ENCODE measurements at regions not wholly inside any gene's neighbourhood (a gene's known extent, or its start where the extent isn't known, plus 50 kb on each side); places are given as distances from the start of the nearest gene placed in this dataset.

GRCh38 chr10:83357004-83357403, 782.3 kb upstream of the GHITM start:
- no peak for DNase-seq (ENCODE audit: extremely low read depth, insufficient read length)
- TF ChIP-seq, protein P1, sequence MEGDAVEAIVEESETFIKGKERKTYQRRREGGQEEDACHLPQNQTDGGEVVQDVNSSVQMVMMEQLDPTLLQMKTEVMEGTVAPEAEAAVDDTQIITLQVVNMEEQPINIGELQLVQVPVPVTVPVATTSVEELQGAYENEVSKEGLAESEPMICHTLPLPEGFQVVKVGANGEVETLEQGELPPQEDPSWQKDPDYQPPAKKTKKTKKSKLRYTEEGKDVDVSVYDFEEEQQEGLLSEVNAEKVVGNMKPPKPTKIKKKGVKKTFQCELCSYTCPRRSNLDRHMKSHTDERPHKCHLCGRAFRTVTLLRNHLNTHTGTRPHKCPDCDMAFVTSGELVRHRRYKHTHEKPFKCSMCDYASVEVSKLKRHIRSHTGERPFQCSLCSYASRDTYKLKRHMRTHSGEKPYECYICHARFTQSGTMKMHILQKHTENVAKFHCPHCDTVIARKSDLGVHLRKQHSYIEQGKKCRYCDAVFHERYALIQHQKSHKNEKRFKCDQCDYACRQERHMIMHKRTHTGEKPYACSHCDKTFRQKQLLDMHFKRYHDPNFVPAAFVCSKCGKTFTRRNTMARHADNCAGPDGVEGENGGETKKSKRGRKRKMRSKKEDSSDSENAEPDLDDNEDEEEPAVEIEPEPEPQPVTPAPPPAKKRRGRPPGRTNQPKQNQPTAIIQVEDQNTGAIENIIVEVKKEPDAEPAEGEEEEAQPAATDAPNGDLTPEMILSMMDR (IDR thresholded peaks at IDR 0.05; ENCODE audit: insufficient read depth, low read length, poor library complexity, severe bottlenecking), result no peak
- no peaks in the 10 kb centered on the region for H3K27me3 ChIP-seq (replicated peaks; ENCODE audit: control insufficient read depth, insufficient read depth, low read length)
- H3K36me3 ChIP-seq (ENCODE audit: control insufficient read depth, insufficient read depth, low read length), result no peaks in the 10 kb centered on the region
- no peak overlapping the region for H3K4me3 ChIP-seq (replicated peaks; ENCODE audit: low read depth, low read length)

- H3K27me3 ChIP-seq (replicated peaks; ENCODE audit: control insufficient read depth, insufficient read depth, low read length), result no peaks in the 10 kb centered on the region
- no peak overlapping the region for H3K4me3 ChIP-seq (replicated peaks; ENCODE audit: low read depth, low read length)
- TF ChIP-seq, protein P1 (IDR thresholded peaks at IDR 0.05; ENCODE audit: insufficient read depth, low read length, poor library complexity, severe bottlenecking), result no peak
- no peak for DNase-seq (ENCODE audit: extremely low read depth, insufficient read length)
- no peaks in the 10 kb centered on the region for H3K36me3 ChIP-seq (ENCODE audit: control insufficient read depth, insufficient read depth, low read length)
Measured at GRCh38 chr10:83357627-83358026, 781.7 kb upstream of the GHITM start.

GRCh38 chr10:83367036-83367435, 772.3 kb upstream of the GHITM start:
- H3K27me3 ChIP-seq (replicated peaks; ENCODE audit: control insufficient read depth, insufficient read depth, low read length), result no peaks in the 10 kb centered on the region
- no peaks in the 10 kb centered on the region for H3K36me3 ChIP-seq (ENCODE audit: control insufficient read depth, insufficient read depth, low read length)
- TF ChIP-seq, protein P1 (IDR thresholded peaks at IDR 0.05; ENCODE audit: insufficient read depth, low read length, poor library complexity, severe bottlenecking), result no peak
- DNase-seq (ENCODE audit: extremely low read depth, insufficient read length), result no peak
- no peak overlapping the region for H3K4me3 ChIP-seq (replicated peaks; ENCODE audit: low read depth, low read length)

DNA sequence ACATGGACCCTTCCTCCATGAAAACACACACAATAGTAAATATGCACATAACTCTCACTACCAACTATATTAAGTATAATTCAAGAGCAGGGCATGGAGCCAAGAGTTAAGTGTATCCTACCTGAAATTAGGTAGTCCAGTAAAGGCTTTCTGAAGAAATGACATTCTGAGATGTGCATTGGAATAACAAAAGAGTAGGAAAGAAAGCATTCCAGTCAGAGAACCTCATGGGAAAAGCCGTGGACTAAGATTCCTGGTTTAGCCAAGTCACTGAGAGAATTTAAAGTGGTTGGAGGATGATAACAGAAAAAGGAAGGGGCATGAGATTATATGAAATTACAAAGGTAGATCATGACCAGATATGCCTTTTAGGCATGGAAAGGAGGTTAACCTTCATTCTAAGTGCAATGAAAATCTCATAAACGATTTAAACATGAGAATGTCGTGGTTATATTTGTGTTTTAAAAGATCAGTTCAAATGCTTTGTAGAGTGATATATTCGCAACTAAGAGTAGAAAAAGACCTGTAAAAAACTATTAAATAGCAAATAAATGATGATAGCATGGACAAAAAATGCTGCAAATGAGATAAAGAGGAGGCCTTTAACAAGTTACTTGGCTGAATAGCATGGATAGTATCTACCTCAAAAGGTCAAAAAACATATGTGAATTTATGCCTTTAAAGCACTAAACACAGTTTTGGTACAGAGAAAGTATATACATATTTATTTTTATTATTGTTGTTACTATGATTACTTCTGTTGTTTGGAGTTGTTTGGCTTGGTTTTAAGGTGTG, 767.4 kb upstream of the GHITM start:
- H3K4me3 ChIP-seq (replicated peaks; ENCODE audit: low read depth, low read length), result no peak overlapping the region
- H3K27me3 ChIP-seq (replicated peaks; ENCODE audit: control insufficient read depth, insufficient read depth, low read length), result no peaks in the 10 kb centered on the region
- no peak for DNase-seq (ENCODE audit: extremely low read depth, insufficient read length)
- H3K36me3 ChIP-seq (ENCODE audit: control insufficient read depth, insufficient read depth, low read length), result no peaks in the 10 kb centered on the region
- TF ChIP-seq, protein P1 (IDR thresholded peaks at IDR 0.05; ENCODE audit: insufficient read depth, low read length, poor library complexity, severe bottlenecking), result no peak

DNA sequence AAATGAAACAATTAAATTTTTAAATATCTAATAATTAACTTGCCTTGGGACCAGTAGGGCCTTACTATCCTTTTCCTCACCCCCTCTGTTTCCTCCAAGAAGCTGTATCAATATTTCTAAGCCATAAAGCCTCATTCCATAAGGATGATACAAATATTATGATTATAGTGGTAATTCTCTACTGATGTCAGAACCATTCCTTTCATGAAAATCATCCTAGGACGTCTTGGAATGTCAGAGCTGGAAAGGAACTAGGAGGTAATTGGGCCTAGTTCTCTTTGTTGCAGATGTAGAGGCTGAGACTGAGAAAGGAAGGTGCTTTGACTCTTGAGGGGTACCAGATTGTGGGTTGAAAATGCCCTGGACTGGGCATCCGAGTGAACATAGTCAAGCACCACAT, 766.7 kb upstream of the GHITM start:
- TF ChIP-seq, protein P1 (IDR thresholded peaks at IDR 0.05; ENCODE audit: insufficient read depth, low read length, poor library complexity, severe bottlenecking), result no peak
- no peaks in the 10 kb centered on the region for H3K36me3 ChIP-seq (ENCODE audit: control insufficient read depth, insufficient read depth, low read length)
- no peak for DNase-seq (ENCODE audit: extremely low read depth, insufficient read length)
- no peak overlapping the region for H3K4me3 ChIP-seq (replicated peaks; ENCODE audit: low read depth, low read length)
- H3K27me3 ChIP-seq (replicated peaks; ENCODE audit: control insufficient read depth, insufficient read depth, low read length), result no peaks in the 10 kb centered on the region

Measured in GM06990 (cell line).